WTC11 (cell line): ENCODE measurements at regions not wholly inside any gene's neighbourhood (a gene's known extent, or its start where the extent isn't known, plus 50 kb on each side); places are given as distances from the start of the nearest gene placed in this dataset.

Source experiments
- ATAC-seq: fragments of 200-7000 bp; cut with Tn5 transposase; 2 replicates; pipeline ENCODE4 v1.10.0; 2021; ENCODE audit warnings: mild to moderate bottlenecking, moderate library complexity
- CTCF ChIA-PET: fragments of 300-600 bp; sonication (Branson Sonifier 250); formaldehyde crosslinking; loops from one replicate; lab custom pipeline; 2021; ENCODE audit warnings: antibody characterized with exemption; lab: Charles Lee
- POLR2A ChIA-PET: fragments of 350-600 bp; sonication (Branson Sonifier 250); formaldehyde crosslinking; loops from one replicate; lab custom pipeline; 2021; ENCODE audit warnings: antibody characterized with exemption; lab: Charles Lee
- DNase-seq: peaks from one replicate; pipeline ENCODE4 v3.0.0; 2021; ENCODE audit warnings: low spot score
- H3K27ac Mint-ChIP-seq: 2 replicates; pipeline ENCODE4 v1.8.0; 2021; ENCODE audit warnings: mixed read lengths
- H3K27me3 Mint-ChIP-seq: 2 replicates; pipeline ENCODE4 v1.8.0; 2021; ENCODE audit warnings: low read depth, mild to moderate bottlenecking, moderate library complexity, mixed read lengths
- H3K36me3 Mint-ChIP-seq: 2 replicates; pipeline ENCODE4 v1.8.0; 2021; ENCODE audit warnings: mixed read lengths
- H3K4me1 Mint-ChIP-seq: 2 replicates; pipeline ENCODE4 v1.8.0; 2022; ENCODE audit warnings: mixed read lengths
- H3K4me3 Mint-ChIP-seq: 2 replicates; pipeline ENCODE4 v1.8.0; 2021; ENCODE audit warnings: mild to moderate bottlenecking, moderate library complexity, mixed read lengths
- H3K9me3 Mint-ChIP-seq: 2 replicates; pipeline ENCODE4 v1.8.0; 2021; ENCODE audit warnings: mixed read lengths
- CREB1 ChIP-seq: sonication (generic); formaldehyde crosslinking; IDR thresholded peaks from 2 replicates; pipeline ENCODE4 v1.8.0; 2023; ENCODE audit warnings: mild to moderate bottlenecking, missing genetic modification reagents
- ELF4 ChIP-seq: sonication (generic); formaldehyde crosslinking; IDR thresholded peaks from 2 replicates; pipeline ENCODE4 v1.8.1; 2022; ENCODE audit warnings: low read depth, mild to moderate bottlenecking, moderate library complexity, missing genetic modification reagents
- FOXK1 ChIP-seq: sonication (generic); formaldehyde crosslinking; IDR thresholded peaks from 2 replicates; pipeline ENCODE4 v1.8.0; 2022; ENCODE audit warnings: mild to moderate bottlenecking, moderate library complexity, missing genetic modification reagents
- FOXP1 ChIP-seq: sonication (generic); formaldehyde crosslinking; IDR thresholded peaks from 2 replicates; pipeline ENCODE4 v1.8.0; 2022; ENCODE audit warnings: missing genetic modification reagents, mild to moderate bottlenecking, moderate library complexity, borderline replicate concordance
- NFATC4 ChIP-seq: fragments of 250-450 bp; sonication (Bioruptor Pico); IDR thresholded peaks from 2 replicates; pipeline ENCODE4 v1.9.0; 2021; ENCODE audit warnings: mild to moderate bottlenecking
- NR3C1 ChIP-seq: sonication (generic); formaldehyde crosslinking; conservative IDR thresholded peaks from 2 replicates; pipeline ENCODE4 v1.8.1; 2023; ENCODE audit warnings: low read depth, mild to moderate bottlenecking, missing genetic modification reagents
- SMAD4 ChIP-seq: sonication (generic); formaldehyde crosslinking; IDR thresholded peaks from 2 replicates; pipeline ENCODE4 v1.8.0; 2022; ENCODE audit warnings: mild to moderate bottlenecking, missing genetic modification reagents
- TF ChIP-seq, protein P1 (sequence below): sonication (generic); formaldehyde crosslinking; IDR thresholded peaks from 2 replicates; pipeline ENCODE4 v1.8.1; 2023; ENCODE audit warnings: mild to moderate bottlenecking, missing genetic modification reagents, moderate library complexity
- TF ChIP-seq, protein P2 (sequence below): sonication (generic); formaldehyde crosslinking; IDR thresholded peaks from 2 replicates; pipeline ENCODE4 v1.8.1; 2022; ENCODE audit warnings: low read depth, mild to moderate bottlenecking, moderate library complexity, missing genetic modification reagents, borderline replicate concordance
- TF ChIP-seq, protein P3 (sequence below): sonication (generic); formaldehyde crosslinking; IDR thresholded peaks from 2 replicates; pipeline ENCODE4 v1.8.0; 2022; ENCODE audit warnings: missing genetic modification reagents
- TF ChIP-seq, protein P4 (sequence below): sonication (generic); formaldehyde crosslinking; IDR thresholded peaks from 2 replicates; pipeline ENCODE4 v1.8.0; 2022; ENCODE audit warnings: mild to moderate bottlenecking, missing genetic modification reagents
- TF ChIP-seq, protein P5 (sequence below): sonication (generic); formaldehyde crosslinking; IDR thresholded peaks from 2 replicates; pipeline ENCODE4 v1.8.0; 2023; ENCODE audit warnings: missing genetic modification reagents, mild to moderate bottlenecking, borderline replicate concordance

DNA sequence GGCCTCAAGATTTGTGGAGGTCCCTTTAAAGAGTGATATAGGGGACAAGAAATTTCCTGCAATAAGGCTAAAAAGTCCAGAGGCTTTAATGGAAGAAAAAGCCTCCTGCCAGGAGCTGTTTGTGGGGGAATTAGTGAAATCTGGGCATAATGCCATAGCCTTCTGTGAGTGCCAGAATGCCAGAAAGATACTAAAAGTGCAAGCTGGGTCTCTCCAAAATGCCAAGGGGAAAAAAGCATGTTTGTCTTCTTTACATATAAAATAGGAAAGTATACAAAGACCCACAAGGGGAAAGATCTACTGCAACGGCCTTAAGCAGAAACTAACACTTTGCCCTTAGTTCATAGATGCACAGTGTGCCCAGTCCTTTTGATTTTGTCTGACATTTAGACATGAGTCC, 647.7 kb upstream of the ZNF804A start (continued):
- TF ChIP-seq ELF4 (CRISPR knock-in tag): no peak
- TF ChIP-seq, all 79 proteins: peak for 0

DNA sequence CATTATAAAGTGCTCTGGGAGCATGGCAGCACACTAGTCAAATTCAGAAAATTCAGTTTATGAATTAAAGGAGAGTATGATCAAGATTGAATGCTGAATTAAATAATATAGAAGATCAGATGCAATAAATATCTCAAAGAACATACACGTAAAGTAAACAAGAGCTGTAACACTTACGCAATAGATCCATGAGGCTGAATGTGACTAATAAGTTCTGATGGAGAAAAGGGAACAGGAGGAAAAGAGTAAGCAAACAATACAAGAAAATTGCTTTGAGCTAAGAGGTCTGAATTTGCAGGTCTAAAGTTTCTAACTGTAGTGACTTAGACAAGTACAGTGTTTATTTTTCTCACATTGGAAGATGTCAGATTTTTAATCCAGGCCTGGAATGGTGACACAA, 646.7 kb upstream of the ZNF804A start:
- Mint-ChIP-seq H3K9me3 (0 out of 2 replicates have a peak, but pooled peaks cover 5% of the 10 kb centered on the region), H3K4me1 (0 out of 2 replicates have a peak, but pooled peaks cover under 1% of the 10 kb centered on the region), H3K27ac (no peak overlapping the region), H3K27me3 (no peaks in the 10 kb centered on the region), H3K4me3 (no peak overlapping the region), H3K36me3 (no peaks in the 10 kb centered on the region)
- ATAC-seq (no peak), DNase-seq (no peak)
- ChIA-PET POLR2A (no interaction called here), CTCF (no interaction called here)
- TF ChIP-seq, protein P1, sequence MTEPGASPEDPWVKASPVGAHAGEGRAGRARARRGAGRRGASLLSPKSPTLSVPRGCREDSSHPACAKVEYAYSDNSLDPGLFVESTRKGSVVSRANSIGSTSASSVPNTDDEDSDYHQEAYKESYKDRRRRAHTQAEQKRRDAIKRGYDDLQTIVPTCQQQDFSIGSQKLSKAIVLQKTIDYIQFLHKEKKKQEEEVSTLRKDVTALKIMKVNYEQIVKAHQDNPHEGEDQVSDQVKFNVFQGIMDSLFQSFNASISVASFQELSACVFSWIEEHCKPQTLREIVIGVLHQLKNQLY (CRISPR knock-in tag): no peak
- TF ChIP-seq NFATC4 (CRISPR knock-in tag) (no peak), NR3C1 (CRISPR knock-in tag) (no peak), FOXK1 (CRISPR knock-in tag) (no peak)
- TF ChIP-seq, protein P2, sequence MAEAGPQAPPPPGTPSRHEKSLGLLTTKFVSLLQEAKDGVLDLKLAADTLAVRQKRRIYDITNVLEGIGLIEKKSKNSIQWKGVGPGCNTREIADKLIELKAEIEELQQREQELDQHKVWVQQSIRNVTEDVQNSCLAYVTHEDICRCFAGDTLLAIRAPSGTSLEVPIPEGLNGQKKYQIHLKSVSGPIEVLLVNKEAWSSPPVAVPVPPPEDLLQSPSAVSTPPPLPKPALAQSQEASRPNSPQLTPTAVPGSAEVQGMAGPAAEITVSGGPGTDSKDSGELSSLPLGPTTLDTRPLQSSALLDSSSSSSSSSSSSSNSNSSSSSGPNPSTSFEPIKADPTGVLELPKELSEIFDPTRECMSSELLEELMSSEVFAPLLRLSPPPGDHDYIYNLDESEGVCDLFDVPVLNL (CRISPR knock-in tag): no peak
- TF ChIP-seq, protein P3, sequence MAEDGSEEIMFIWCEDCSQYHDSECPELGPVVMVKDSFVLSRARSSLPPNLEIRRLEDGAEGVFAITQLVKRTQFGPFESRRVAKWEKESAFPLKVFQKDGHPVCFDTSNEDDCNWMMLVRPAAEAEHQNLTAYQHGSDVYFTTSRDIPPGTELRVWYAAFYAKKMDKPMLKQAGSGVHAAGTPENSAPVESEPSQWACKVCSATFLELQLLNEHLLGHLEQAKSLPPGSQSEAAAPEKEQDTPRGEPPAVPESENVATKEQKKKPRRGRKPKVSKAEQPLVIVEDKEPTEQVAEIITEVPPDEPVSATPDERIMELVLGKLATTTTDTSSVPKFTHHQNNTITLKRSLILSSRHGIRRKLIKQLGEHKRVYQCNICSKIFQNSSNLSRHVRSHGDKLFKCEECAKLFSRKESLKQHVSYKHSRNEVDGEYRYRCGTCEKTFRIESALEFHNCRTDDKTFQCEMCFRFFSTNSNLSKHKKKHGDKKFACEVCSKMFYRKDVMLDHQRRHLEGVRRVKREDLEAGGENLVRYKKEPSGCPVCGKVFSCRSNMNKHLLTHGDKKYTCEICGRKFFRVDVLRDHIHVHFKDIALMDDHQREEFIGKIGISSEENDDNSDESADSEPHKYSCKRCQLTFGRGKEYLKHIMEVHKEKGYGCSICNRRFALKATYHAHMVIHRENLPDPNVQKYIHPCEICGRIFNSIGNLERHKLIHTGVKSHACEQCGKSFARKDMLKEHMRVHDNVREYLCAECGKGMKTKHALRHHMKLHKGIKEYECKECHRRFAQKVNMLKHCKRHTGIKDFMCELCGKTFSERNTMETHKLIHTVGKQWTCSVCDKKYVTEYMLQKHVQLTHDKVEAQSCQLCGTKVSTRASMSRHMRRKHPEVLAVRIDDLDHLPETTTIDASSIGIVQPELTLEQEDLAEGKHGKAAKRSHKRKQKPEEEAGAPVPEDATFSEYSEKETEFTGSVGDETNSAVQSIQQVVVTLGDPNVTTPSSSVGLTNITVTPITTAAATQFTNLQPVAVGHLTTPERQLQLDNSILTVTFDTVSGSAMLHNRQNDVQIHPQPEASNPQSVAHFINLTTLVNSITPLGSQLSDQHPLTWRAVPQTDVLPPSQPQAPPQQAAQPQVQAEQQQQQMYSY: no peak
- TF ChIP-seq, protein P4, sequence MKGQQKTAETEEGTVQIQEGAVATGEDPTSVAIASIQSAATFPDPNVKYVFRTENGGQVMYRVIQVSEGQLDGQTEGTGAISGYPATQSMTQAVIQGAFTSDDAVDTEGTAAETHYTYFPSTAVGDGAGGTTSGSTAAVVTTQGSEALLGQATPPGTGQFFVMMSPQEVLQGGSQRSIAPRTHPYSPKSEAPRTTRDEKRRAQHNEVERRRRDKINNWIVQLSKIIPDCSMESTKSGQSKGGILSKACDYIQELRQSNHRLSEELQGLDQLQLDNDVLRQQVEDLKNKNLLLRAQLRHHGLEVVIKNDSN (CRISPR knock-in tag): no peak
- TF ChIP-seq, protein P5, sequence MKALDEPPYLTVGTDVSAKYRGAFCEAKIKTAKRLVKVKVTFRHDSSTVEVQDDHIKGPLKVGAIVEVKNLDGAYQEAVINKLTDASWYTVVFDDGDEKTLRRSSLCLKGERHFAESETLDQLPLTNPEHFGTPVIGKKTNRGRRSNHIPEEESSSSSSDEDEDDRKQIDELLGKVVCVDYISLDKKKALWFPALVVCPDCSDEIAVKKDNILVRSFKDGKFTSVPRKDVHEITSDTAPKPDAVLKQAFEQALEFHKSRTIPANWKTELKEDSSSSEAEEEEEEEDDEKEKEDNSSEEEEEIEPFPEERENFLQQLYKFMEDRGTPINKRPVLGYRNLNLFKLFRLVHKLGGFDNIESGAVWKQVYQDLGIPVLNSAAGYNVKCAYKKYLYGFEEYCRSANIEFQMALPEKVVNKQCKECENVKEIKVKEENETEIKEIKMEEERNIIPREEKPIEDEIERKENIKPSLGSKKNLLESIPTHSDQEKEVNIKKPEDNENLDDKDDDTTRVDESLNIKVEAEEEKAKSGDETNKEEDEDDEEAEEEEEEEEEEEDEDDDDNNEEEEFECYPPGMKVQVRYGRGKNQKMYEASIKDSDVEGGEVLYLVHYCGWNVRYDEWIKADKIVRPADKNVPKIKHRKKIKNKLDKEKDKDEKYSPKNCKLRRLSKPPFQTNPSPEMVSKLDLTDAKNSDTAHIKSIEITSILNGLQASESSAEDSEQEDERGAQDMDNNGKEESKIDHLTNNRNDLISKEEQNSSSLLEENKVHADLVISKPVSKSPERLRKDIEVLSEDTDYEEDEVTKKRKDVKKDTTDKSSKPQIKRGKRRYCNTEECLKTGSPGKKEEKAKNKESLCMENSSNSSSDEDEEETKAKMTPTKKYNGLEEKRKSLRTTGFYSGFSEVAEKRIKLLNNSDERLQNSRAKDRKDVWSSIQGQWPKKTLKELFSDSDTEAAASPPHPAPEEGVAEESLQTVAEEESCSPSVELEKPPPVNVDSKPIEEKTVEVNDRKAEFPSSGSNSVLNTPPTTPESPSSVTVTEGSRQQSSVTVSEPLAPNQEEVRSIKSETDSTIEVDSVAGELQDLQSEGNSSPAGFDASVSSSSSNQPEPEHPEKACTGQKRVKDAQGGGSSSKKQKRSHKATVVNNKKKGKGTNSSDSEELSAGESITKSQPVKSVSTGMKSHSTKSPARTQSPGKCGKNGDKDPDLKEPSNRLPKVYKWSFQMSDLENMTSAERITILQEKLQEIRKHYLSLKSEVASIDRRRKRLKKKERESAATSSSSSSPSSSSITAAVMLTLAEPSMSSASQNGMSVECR: no peak

DNA sequence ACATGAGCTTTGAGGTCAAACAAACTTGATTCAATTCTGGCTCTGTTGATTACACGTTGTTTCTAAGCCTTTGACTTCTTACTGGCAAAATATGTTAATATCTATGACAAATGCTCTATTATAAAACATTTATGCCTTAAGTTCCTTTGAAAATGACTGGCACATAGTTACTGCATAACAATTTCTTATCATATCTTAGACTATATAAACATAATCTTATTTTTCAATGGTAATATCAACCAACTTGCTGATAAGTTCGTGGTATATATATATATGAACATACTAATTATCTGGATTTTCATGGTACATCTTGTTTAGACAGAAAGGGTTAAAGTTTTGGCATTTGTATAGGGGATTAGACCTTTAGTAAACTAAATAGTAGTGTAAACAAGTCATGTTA, 645.6 kb upstream of the ZNF804A start:
- H3K9me3 Mint-ChIP-seq: no peaks in the 10 kb centered on the region
- no peaks in the 10 kb centered on the region for H3K36me3 Mint-ChIP-seq
- ChIA-PET CTCF (no interaction called here), POLR2A (no interaction called here)
- no peak overlapping the region for H3K4me3 Mint-ChIP-seq
- DNase-seq: no peak
- no peak overlapping the region for H3K27ac Mint-ChIP-seq
- no peak for ATAC-seq
- TF ChIP-seq FOXP1: no peak
- TF ChIP-seq SMAD4 (CRISPR knock-in tag): no peak
- TF ChIP-seq, protein P4 (CRISPR knock-in tag): no peak
- no peak for TF ChIP-seq CREB1
- H3K27me3 Mint-ChIP-seq: no peaks in the 10 kb centered on the region
- 0 out of 2 replicates have a peak, but pooled peaks cover 3% of the 10 kb centered on the region for H3K4me1 Mint-ChIP-seq
